ENCODE measurements at regions not wholly inside any gene's neighbourhood (a gene's known extent, or its start where the extent isn't known, plus 50 kb on each side); places are given as distances from the start of the nearest gene placed in this dataset.
A peak's percentile ranks its signal among the peaks of the same experiment; 100 is the strongest.

GRCh38 chr4:10740891-10741620, 56.5 kb upstream of the CLNK start:
- DNase-seq = peak; percentile 56

- DNase-seq = no peak
These were observed 55.7 kb upstream of the CLNK start for GRCh38 chr4:10740251-10740650.

GRCh38 chr4:10738826-10739489, 54.4 kb upstream of the CLNK start:
- DNase-seq = peak; percentile 21

GRCh38 chr4:10737337-10737736, 52.8 kb upstream of the CLNK start:
- DNase-seq = peak; percentile 37

GRCh38 chr4:10736895-10737294, 52.3 kb upstream of the CLNK start:
- DNase-seq = no peak

- DNase-seq = no peak
These were observed 51.7 kb upstream of the CLNK start for GRCh38 chr4:10736266-10736665.

- no peak for DNase-seq
These were observed 50.1 kb upstream of the CLNK start for GRCh38 chr4:10734697-10735096.
